H9 (cell line): ENCODE measurements at regions not wholly inside any gene's neighbourhood (a gene's known extent, or its start where the extent isn't known, plus 50 kb on each side); places are given as distances from the start of the nearest gene placed in this dataset.

Experiments used
- DNase-seq: peaks from one replicate; pipeline ENCODE4 v3.0.0-alpha.2; 2017
- H2AFZ ChIP-seq: one replicate; pipeline ENCODE4 v1.6.1; 2013; ENCODE audit warnings: mild to moderate bottlenecking, low read length, control low read depth, moderate library complexity
- H2AK5ac ChIP-seq: 2 replicates; pipeline ENCODE4 v1.6.1; 2013; ENCODE audit warnings: low read length, control low read depth, mixed read lengths; ENCODE audit not compliant: insufficient read length
- H2BK120ac ChIP-seq: one replicate; pipeline ENCODE4 v1.6.1; 2013; ENCODE audit warnings: low read depth, mild to moderate bottlenecking, low read length, control low read depth, inconsistent platforms; ENCODE audit not compliant: poor library complexity, severe bottlenecking
- H2BK12ac ChIP-seq: 2 replicates; pipeline ENCODE4 v1.6.1; 2013; ENCODE audit warnings: low read length, control low read depth, mixed read lengths, low read depth; ENCODE audit not compliant: insufficient read length
- H2BK15ac ChIP-seq: 2 replicates; pipeline ENCODE4 v1.6.1; 2013; ENCODE audit warnings: low read depth, low read length, control low read depth
- H2BK20ac ChIP-seq: one replicate; pipeline ENCODE4 v1.6.1; 2013; ENCODE audit warnings: low read depth, mild to moderate bottlenecking, low read length, control low read depth, inconsistent platforms; ENCODE audit not compliant: poor library complexity, severe bottlenecking
- H2BK5ac ChIP-seq: 2 replicates; pipeline ENCODE4 v1.6.1; 2013; ENCODE audit warnings: low read length, control low read depth, mixed read lengths; ENCODE audit not compliant: insufficient read length
- H3K14ac ChIP-seq: 2 replicates; pipeline ENCODE4 v1.6.1; 2013; ENCODE audit warnings: low read length, control low read depth; ENCODE audit not compliant: insufficient read depth
- H3K18ac ChIP-seq: 2 replicates; pipeline ENCODE4 v1.6.1; 2013; ENCODE audit warnings: low read depth, mild to moderate bottlenecking, mixed read lengths, low read length, control low read depth; ENCODE audit not compliant: insufficient read length
- H3K23ac ChIP-seq: 2 replicates; pipeline ENCODE4 v1.6.1; 2013; ENCODE audit warnings: low read length, control low read depth, mixed read lengths, low read depth; ENCODE audit not compliant: insufficient read length
- H3K23me2 ChIP-seq: 2 replicates; pipeline ENCODE4 v1.6.1; 2013; ENCODE audit warnings: low read depth, mild to moderate bottlenecking, mixed read lengths, low read length, control low read depth; ENCODE audit not compliant: insufficient read length, poor library complexity, severe bottlenecking
- H3K27ac ChIP-seq: 2 replicates; pipeline ENCODE4 v1.5.1; 2013; ENCODE audit warnings: low read length, control low read depth, mixed read lengths, low read depth; ENCODE audit not compliant: insufficient read length
- H3K27me3 ChIP-seq: 2 replicates; pipeline ENCODE4 v1.6.1; 2013; ENCODE audit warnings: low read length, control low read depth, inconsistent platforms; ENCODE audit not compliant: insufficient read depth
- H3K4ac ChIP-seq: 2 replicates; pipeline ENCODE4 v1.6.1; 2013; ENCODE audit warnings: low read depth, mild to moderate bottlenecking, control low read depth, inconsistent platforms, low read length, moderate library complexity
- H3K4me1 ChIP-seq: 2 replicates; pipeline ENCODE4 v1.6.1; 2013; ENCODE audit warnings: low read length, control low read depth, inconsistent platforms; ENCODE audit not compliant: insufficient read depth
- H3K4me2 ChIP-seq: 2 replicates; pipeline ENCODE4 v1.6.1; 2013; ENCODE audit warnings: low read length, control low read depth, mixed read lengths; ENCODE audit not compliant: insufficient read length, insufficient read depth
- H3K56ac ChIP-seq: 2 replicates; pipeline ENCODE4 v1.6.1; 2013; ENCODE audit warnings: low read depth, mild to moderate bottlenecking, mixed read lengths, low read length, control low read depth; ENCODE audit not compliant: insufficient read length
- H3K79me1 ChIP-seq: 2 replicates; pipeline ENCODE4 v1.6.1; 2013; ENCODE audit warnings: low read depth, mild to moderate bottlenecking, moderate library complexity, low read length, control low read depth, inconsistent platforms; ENCODE audit not compliant: insufficient read depth, poor library complexity, severe bottlenecking
- H3K79me2 ChIP-seq: 2 replicates; pipeline ENCODE4 v1.6.1; 2013; ENCODE audit warnings: low read length, control low read depth, inconsistent platforms; ENCODE audit not compliant: insufficient read depth
- H3K9ac ChIP-seq: 2 replicates; pipeline ENCODE4 v1.6.1; 2013; ENCODE audit warnings: low read length, control low read depth, mixed read lengths; ENCODE audit not compliant: insufficient read length; ENCODE audit errors: extremely low read depth
- H3K9me3 ChIP-seq: one replicate; pipeline ENCODE4 v1.6.1; 2013; ENCODE audit warnings: low read depth, low read length, inconsistent platforms; ENCODE audit not compliant: control insufficient read depth
- H3T11ph ChIP-seq: one replicate; pipeline ENCODE4 v1.6.1; 2013; ENCODE audit warnings: mild to moderate bottlenecking, low read length, control low read depth, inconsistent platforms
- H4K20me1 ChIP-seq: one replicate; pipeline ENCODE4 v1.6.1; 2013; ENCODE audit not compliant: control insufficient read depth, insufficient read length, insufficient read depth
- H4K5ac ChIP-seq: 2 replicates; pipeline ENCODE4 v1.6.1; 2013; ENCODE audit warnings: low read depth, mild to moderate bottlenecking, mixed read lengths, low read length, control low read depth; ENCODE audit not compliant: insufficient read length
- H4K8ac ChIP-seq: replicated peaks from 2 replicates; pipeline ENCODE4 v1.6.1; 2013; ENCODE audit warnings: low read length, control low read depth, mixed read lengths, low read depth; ENCODE audit not compliant: insufficient read length
- H4K91ac ChIP-seq: 2 replicates; pipeline ENCODE4 v1.6.1; 2013; ENCODE audit warnings: low read depth, mild to moderate bottlenecking, moderate library complexity, mixed read lengths, low read length, control low read depth; ENCODE audit not compliant: insufficient read length
- H3K27ac Mint-ChIP-seq, 3 experiments: 2 replicates in 2 of 3; 3 replicates in 1 of 3; pipeline ENCODE4 v1.8.0; 2020 to 2021; ENCODE audit warnings: mixed read lengths in 3 of 3, mild to moderate bottlenecking in 1 of 3, moderate library complexity in 1 of 3
- H3K27me3 Mint-ChIP-seq: 2 replicates; pipeline ENCODE4 v1.8.0; 2021; ENCODE audit warnings: low read depth, mild to moderate bottlenecking, moderate library complexity, mixed read lengths
- H3K36me3 Mint-ChIP-seq, 3 experiments: 2 replicates in 2 of 3; 3 replicates in 1 of 3; pipeline ENCODE4 v1.8.0; 2020 to 2021; ENCODE audit warnings: low read depth in 3 of 3, mixed read lengths in 3 of 3; ENCODE audit not compliant: insufficient read depth in 1 of 3
- H3K4me1 Mint-ChIP-seq, 2 experiments: 2 replicates each; pipeline ENCODE4 v1.8.0; 2020; ENCODE audit warnings: mixed read lengths in 2 of 2
- H3K4me3 Mint-ChIP-seq, 2 experiments: 2 replicates in 1 of 2; 3 replicates in 1 of 2; pipeline ENCODE4 v1.8.0; 2020 to 2021; ENCODE audit warnings: mild to moderate bottlenecking in 2 of 2, mixed read lengths in 2 of 2, moderate library complexity in 1 of 2
- H3K9me3 Mint-ChIP-seq, 2 experiments: 2 replicates in 1 of 2; 3 replicates in 1 of 2; pipeline ENCODE4 v1.8.0; 2020; ENCODE audit warnings: mild to moderate bottlenecking in 2 of 2, mixed read lengths in 2 of 2, moderate library complexity in 1 of 2
- CTCF ChIP-seq: fragments of 200-600 bp; sonication (generic); conservative IDR thresholded peaks from 3 replicates; pipeline ENCODE4 v1.8.0; 2021; ENCODE audit warnings: antibody characterized with exemption, mild to moderate bottlenecking
- WGBS: extraction: QIAGEN DNeasy Blood & Tissue Kit; methylation state at CpG from one replicate; pipeline ENCODE4 v1.1.7; 2013; ENCODE audit warnings: missing lambda C conversion rate, low lambda C conversion rate, mixed read lengths; ENCODE audit not compliant: insufficient read length; ENCODE audit errors: extremely low coverage; 5-methylcytosine and 5-hydroxymethylcytosine counted together

GRCh38 chrX:13130816-13131215, 86.4 kb upstream of the FAM9C start:
- Histone ChIP-seq H2AFZ (no peak overlapping the region), H3K4ac (no peak overlapping the region), H4K20me1 (no peaks in the 10 kb centered on the region), H3K4me2 (no peak overlapping the region), H4K91ac (no peak overlapping the region), H4K5ac (no peak overlapping the region), H2BK5ac (no peak overlapping the region), H2BK12ac (no peak overlapping the region), H3K4me1 (no peaks in the 10 kb centered on the region; the same call in 1 of the 2 replicates), H2BK15ac (no peak overlapping the region), H2AK5ac (no peak overlapping the region), H2BK20ac (no peak overlapping the region), H3K23ac (no peak overlapping the region), H3T11ph (no peak overlapping the region), H3K56ac (no peak overlapping the region), H3K27me3 (no peaks in the 10 kb centered on the region), H3K27ac (no peak overlapping the region), H3K14ac (no peak overlapping the region), H3K23me2 (no peaks in the 10 kb centered on the region), H2BK120ac (no peak overlapping the region), H3K79me1 (no peaks in the 10 kb centered on the region), H4K8ac (no peak overlapping the region), H3K9ac (no peak overlapping the region), H3K79me2 (no peaks in the 10 kb centered on the region), H3K9me3 (no peaks in the 10 kb centered on the region), H3K18ac (no peak overlapping the region)
- WGBS, result no CpG with 5 or more reads among the region's 1 CpG
- Mint-ChIP-seq H3K4me3 (no peak overlapping the region), H3K4me1 (peaks cover 13 to 17% of the 10 kb centered on the region in 2 experiments), H3K27ac (no peak overlapping the region; a peak in 1 of 7 replicates), H3K27me3 (no peaks in the 10 kb centered on the region; the same call in 1 of the 2 replicates), H3K36me3 (peaks cover 3 to 5% (median 4%) of the 10 kb centered on the region in 3 experiments; a peak in 6 of 7 replicates), H3K9me3 (peaks cover 38 to 50% of the 10 kb centered on the region in 2 experiments)
- no peak for TF ChIP-seq CTCF
- DNase-seq, result no peak
